Mesendoderm (in vitro differentiated cells): ENCODE measurements at regions not wholly inside any gene's neighbourhood (a gene's known extent, or its start where the extent isn't known, plus 50 kb on each side); places are given as distances from the start of the nearest gene placed in this dataset.

Experiments used
- DNase-seq: peaks from one replicate; pipeline ENCODE4 v3.0.0; 2013
- H2AK5ac ChIP-seq: 2 replicates; pipeline ENCODE4 v1.6.1; 2013; ENCODE audit warnings: low read length, inconsistent platforms
- H2BK120ac ChIP-seq: 2 replicates; pipeline ENCODE4 v1.6.1; 2013; ENCODE audit warnings: low read depth, mild to moderate bottlenecking, low read length, moderate library complexity, mixed read lengths
- H2BK15ac ChIP-seq: replicated peaks from 2 replicates; pipeline ENCODE4 v1.6.1; 2013; ENCODE audit warnings: low read depth, mild to moderate bottlenecking, moderate library complexity
- H2BK5ac ChIP-seq: 2 replicates; pipeline ENCODE4 v1.6.1; 2013; ENCODE audit warnings: low read length, inconsistent platforms
- H3K18ac ChIP-seq: 2 replicates; pipeline ENCODE4 v1.6.1; 2013; ENCODE audit warnings: mild to moderate bottlenecking, low read length, mixed read lengths
- H3K23ac ChIP-seq: one replicate; pipeline ENCODE4 v1.6.1; 2013; ENCODE audit warnings: low read length
- H3K27ac ChIP-seq: 2 replicates; pipeline ENCODE4 v1.5.1; 2013; ENCODE audit warnings: low read depth, mild to moderate bottlenecking, inconsistent platforms, low read length, moderate library complexity
- H3K27me3 ChIP-seq: 2 replicates; pipeline ENCODE4 v1.6.1; 2013; ENCODE audit warnings: low read length, control low read depth, mild to moderate bottlenecking, inconsistent platforms; ENCODE audit not compliant: insufficient read depth, poor library complexity
- H3K36me3 ChIP-seq: 2 replicates; pipeline ENCODE4 v1.6.1; 2013; ENCODE audit warnings: low read length, inconsistent platforms; ENCODE audit not compliant: control insufficient read depth, insufficient read depth
- H3K4ac ChIP-seq: one replicate; pipeline ENCODE4 v1.6.1; 2013; ENCODE audit warnings: low read depth, mild to moderate bottlenecking, low read length, moderate library complexity
- H3K4me1 ChIP-seq: 2 replicates; pipeline ENCODE4 v1.6.1; 2013; ENCODE audit warnings: low read depth, low read length, inconsistent platforms; ENCODE audit not compliant: control insufficient read depth
- H3K4me2 ChIP-seq: 2 replicates; pipeline ENCODE4 v1.6.1; 2013; ENCODE audit warnings: low read length
- H3K4me3 ChIP-seq: 2 replicates; pipeline ENCODE4 v1.5.1; 2013; ENCODE audit warnings: mild to moderate bottlenecking, low read length
- H3K56ac ChIP-seq: one replicate; pipeline ENCODE4 v1.6.1; 2013; ENCODE audit warnings: low read length
- H3K79me1 ChIP-seq: 2 replicates; pipeline ENCODE4 v1.6.1; 2013; ENCODE audit warnings: low read length, inconsistent platforms
- H3K79me2 ChIP-seq: 2 replicates; pipeline ENCODE4 v1.6.1; 2013; ENCODE audit warnings: mild to moderate bottlenecking, low read length; ENCODE audit not compliant: control insufficient read depth, insufficient read depth
- H3K9ac ChIP-seq: 2 replicates; pipeline ENCODE4 v1.6.1; 2013; ENCODE audit warnings: low read length, inconsistent platforms
- H4K5ac ChIP-seq: one replicate; pipeline ENCODE4 v1.6.1; 2013; ENCODE audit warnings: low read length
- H4K8ac ChIP-seq: one replicate; pipeline ENCODE4 v1.6.1; 2013; ENCODE audit warnings: low read depth, mild to moderate bottlenecking, control low read depth, low read length, moderate library complexity
- WGBS: extraction: QIAGEN DNeasy Blood & Tissue Kit; methylation state at CpG from one replicate; pipeline ENCODE4 v1.1.7; 2013; ENCODE audit warnings: low lambda C conversion rate, missing lambda C conversion rate; ENCODE audit not compliant: insufficient coverage; ENCODE audit errors: extremely low coverage; 5-methylcytosine and 5-hydroxymethylcytosine counted together

DNA sequence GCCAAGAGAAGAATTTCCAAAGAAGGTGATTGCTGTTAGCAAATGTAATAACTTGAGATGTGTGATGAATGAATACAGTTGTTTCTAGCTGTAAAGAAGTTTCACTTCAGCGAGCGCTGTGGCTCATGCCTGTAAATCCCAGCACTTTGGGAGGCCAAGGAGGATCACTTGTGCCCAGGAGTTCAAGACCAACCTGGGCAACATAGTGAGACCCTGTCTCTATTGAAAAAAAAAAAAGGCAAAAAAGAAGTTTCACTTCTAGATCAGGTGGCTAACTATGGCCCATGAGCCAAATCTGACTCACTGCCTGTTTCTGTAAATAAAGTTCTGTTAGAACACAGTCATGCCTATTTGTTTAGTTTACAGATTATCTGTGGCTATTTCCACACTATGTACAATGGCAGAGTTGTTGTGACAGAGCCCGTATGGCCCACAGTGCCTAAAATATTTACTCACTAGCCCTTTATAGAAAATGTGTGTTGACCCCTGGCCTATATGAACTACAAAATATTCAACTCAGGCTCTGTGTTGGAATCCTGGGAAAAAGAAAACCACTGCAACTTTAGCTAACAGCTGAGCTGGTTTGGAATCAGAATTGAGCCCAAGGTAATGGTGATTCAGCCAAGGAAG lies 54.1 kb upstream of the PRPS1 start:
- Histone ChIP-seq H3K9ac (no peak overlapping the region), H3K79me2 (no peaks in the 10 kb centered on the region), H4K8ac (no peak overlapping the region), H3K4me1 (no peaks in the 10 kb centered on the region), H3K18ac (no peak overlapping the region), H3K4me2 (no peak overlapping the region), H3K23ac (no peak overlapping the region), H4K5ac (no peak overlapping the region), H3K4ac (no peak overlapping the region), H3K27me3 (no peaks in the 10 kb centered on the region), H2BK120ac (no peak overlapping the region), H2BK15ac (no peak overlapping the region), H3K36me3 (no peaks in the 10 kb centered on the region), H3K4me3 (no peak overlapping the region), H3K79me1 (no peaks in the 10 kb centered on the region), H2BK5ac (no peak overlapping the region), H3K56ac (no peak overlapping the region), H2AK5ac (no peak overlapping the region), H3K27ac (no peak overlapping the region)
- DNase-seq: no peak
- no CpG with 5 or more reads among the region's 3 CpGs for WGBS

DNA sequence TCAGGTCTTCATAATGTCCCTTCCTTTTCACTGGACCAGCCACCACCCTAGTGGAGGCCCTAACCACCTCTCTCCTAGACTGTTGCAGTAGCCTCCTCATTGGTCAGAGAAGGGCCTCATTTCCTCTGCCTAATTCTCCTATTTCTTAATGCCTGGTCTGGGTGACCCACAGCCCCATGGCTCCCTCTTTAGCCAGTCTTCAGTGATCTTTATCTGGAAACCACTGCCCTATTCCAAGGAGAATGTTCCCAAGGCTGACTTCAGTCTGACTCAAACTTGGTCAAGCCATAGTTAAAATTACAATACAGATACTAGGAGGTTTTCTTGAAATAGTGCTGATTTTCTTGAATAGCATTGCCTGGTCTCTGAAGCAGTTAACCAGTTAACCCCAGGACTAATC lies 53.6 kb upstream of the PRPS1 start:
- Histone ChIP-seq H3K27ac (no peak overlapping the region), H2BK5ac (no peak overlapping the region), H3K9ac (no peak overlapping the region), H4K5ac (no peak overlapping the region), H3K18ac (no peak overlapping the region), H2BK120ac (no peak overlapping the region), H3K23ac (no peak overlapping the region), H2BK15ac (no peak overlapping the region), H4K8ac (no peak overlapping the region), H3K56ac (no peak overlapping the region), H2AK5ac (no peak overlapping the region), H3K36me3 (no peaks in the 10 kb centered on the region), H3K4me1 (no peaks in the 10 kb centered on the region), H3K4me3 (no peak overlapping the region), H3K79me1 (no peaks in the 10 kb centered on the region), H3K4ac (no peak overlapping the region), H3K79me2 (no peaks in the 10 kb centered on the region), H3K27me3 (no peaks in the 10 kb centered on the region), H3K4me2 (no peak overlapping the region)
- no peak for DNase-seq

DNA sequence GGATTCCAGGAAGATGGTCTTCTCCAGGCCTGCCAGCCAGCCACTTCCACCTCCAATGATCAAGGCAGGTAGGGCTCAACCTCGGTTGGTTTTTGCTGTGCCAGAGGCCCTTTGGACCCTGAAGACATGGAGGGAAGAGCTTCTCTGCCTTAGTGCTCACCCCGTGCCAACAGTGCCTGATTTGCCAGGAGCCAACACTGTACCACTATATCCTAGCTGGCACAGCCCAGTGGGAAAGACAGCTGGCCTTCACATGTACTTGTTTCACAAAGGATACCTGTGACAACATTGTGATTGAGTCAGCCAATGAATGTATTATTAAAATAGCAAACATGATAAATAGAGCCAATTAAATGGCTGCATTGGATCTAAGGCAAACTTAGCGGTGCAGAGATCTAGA lies 51.9 kb upstream of the PRPS1 start:
- no peak overlapping the region for H3K27ac ChIP-seq
- no peak overlapping the region for H2BK120ac ChIP-seq
- H3K27me3 ChIP-seq: no peaks in the 10 kb centered on the region
- no peak overlapping the region for H2AK5ac ChIP-seq
- H3K18ac ChIP-seq: no peak overlapping the region
- no peak overlapping the region for H3K9ac ChIP-seq
- DNase-seq: no peak
- no peak overlapping the region for H3K23ac ChIP-seq
- no CpG with 5 or more reads among the region's 3 CpGs for WGBS
- H3K4me3 ChIP-seq: no peak overlapping the region
- H4K8ac ChIP-seq: no peak overlapping the region
- H4K5ac ChIP-seq: no peak overlapping the region
- no peaks in the 10 kb centered on the region for H3K4me1 ChIP-seq
- no peak overlapping the region for H2BK5ac ChIP-seq
- no peaks in the 10 kb centered on the region for H3K36me3 ChIP-seq
- H3K79me2 ChIP-seq: no peaks in the 10 kb centered on the region
- no peaks in the 10 kb centered on the region for H3K79me1 ChIP-seq
- no peak overlapping the region for H3K56ac ChIP-seq
- no peak overlapping the region for H3K4me2 ChIP-seq
- H3K4ac ChIP-seq: no peak overlapping the region
- no peak overlapping the region for H2BK15ac ChIP-seq

DNA sequence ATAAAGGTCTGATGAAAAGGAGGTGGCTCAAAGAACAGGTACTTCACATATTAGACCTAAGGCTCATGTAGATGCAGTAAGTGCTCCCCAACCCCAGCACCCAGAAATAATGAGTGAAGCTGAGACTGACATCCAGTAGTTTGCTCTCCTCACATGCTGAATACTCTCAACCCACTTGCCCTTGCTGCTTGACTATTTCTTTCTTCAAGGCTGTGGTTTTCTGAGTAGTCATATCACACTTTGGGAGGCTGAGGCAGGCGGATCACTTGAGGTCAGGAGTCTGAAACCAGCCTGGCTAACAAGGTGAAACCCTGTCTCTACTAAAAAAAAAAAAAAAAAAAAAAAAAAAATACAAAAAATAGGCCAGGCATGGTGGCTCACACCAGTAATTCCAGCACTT lies 51.5 kb upstream of the PRPS1 start:
- Histone ChIP-seq H3K4me3 (no peak overlapping the region), H3K79me2 (no peaks in the 10 kb centered on the region), H3K4me2 (no peak overlapping the region), H3K18ac (no peak overlapping the region), H3K79me1 (no peaks in the 10 kb centered on the region), H2BK120ac (no peak overlapping the region), H3K36me3 (no peaks in the 10 kb centered on the region), H3K23ac (no peak overlapping the region), H3K4ac (no peak overlapping the region), H3K27ac (no peak overlapping the region), H2AK5ac (no peak overlapping the region), H3K9ac (no peak overlapping the region), H4K8ac (no peak overlapping the region), H4K5ac (no peak overlapping the region), H3K4me1 (no peaks in the 10 kb centered on the region), H2BK15ac (no peak overlapping the region), H3K27me3 (no peaks in the 10 kb centered on the region), H3K56ac (no peak overlapping the region), H2BK5ac (no peak overlapping the region)
- no peak for DNase-seq
- WGBS: no CpG with 5 or more reads among the region's 1 CpG

DNA sequence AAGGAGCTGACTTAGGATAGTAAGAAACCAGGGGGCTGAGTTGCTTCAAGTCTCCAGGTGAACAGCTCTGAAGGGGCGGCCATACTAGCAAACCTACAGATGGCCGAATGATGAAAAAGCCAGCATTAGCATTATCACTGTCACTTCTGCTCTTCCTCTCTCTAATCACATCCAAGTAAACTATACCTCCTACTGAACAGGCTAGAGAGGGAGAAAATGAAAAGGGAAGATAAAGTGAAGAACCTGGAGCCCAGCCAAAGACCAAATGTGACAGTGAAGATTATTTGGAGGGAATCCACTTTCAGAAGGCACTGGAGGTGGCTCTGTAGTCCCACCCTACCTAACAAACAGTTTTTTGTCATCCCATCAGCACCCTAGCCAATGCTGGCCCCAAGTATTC lies 50.4 kb upstream of the PRPS1 start:
- no peak overlapping the region for H3K9ac ChIP-seq
- H3K27me3 ChIP-seq: no peaks in the 10 kb centered on the region
- no peak overlapping the region for H3K18ac ChIP-seq
- no peak for DNase-seq
- H3K27ac ChIP-seq: no peak overlapping the region
- no peak overlapping the region for H4K5ac ChIP-seq
- H3K56ac ChIP-seq: no peak overlapping the region
- no peak overlapping the region for H2BK5ac ChIP-seq
- no peak overlapping the region for H4K8ac ChIP-seq
- no peak overlapping the region for H2BK120ac ChIP-seq
- WGBS: no CpG with 5 or more reads among the region's 2 CpGs
- H3K79me1 ChIP-seq: no peaks in the 10 kb centered on the region
- no peaks in the 10 kb centered on the region for H3K36me3 ChIP-seq
- H3K4me3 ChIP-seq: no peak overlapping the region
- no peaks in the 10 kb centered on the region for H3K4me1 ChIP-seq
- H3K4me2 ChIP-seq: no peak overlapping the region
- no peak overlapping the region for H2BK15ac ChIP-seq
- H3K23ac ChIP-seq: no peak overlapping the region
- H3K4ac ChIP-seq: no peak overlapping the region
- H3K79me2 ChIP-seq: no peaks in the 10 kb centered on the region
- no peak overlapping the region for H2AK5ac ChIP-seq
